ENCODE measurements at regions not wholly inside any gene's neighbourhood (a gene's known extent, or its start where the extent isn't known, plus 50 kb on each side); places are given as distances from the start of the nearest gene placed in this dataset.

DNA sequence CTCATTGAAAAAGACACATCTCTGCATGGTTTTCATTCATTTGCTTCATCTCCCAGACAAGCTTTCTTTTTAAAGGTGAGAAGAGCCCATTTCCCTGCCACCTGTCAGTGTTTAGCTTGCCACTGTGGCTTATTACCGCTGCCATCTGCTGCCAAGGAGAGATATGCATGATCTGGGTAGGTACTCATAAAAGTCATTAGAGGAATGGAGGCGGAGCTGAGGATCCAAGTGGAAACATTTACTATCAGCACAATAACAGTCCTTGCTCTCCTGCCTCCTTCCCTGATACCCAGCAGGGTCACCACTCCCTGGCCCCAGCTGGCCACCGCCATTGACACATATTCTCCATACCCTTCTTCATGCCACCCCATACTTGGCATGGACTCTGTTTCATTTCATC lies 390.4 kb downstream of the TSN start:
- no peak for DNase-seq (ENCODE audit: extremely low read depth, low read depth)
- no peak for TF ChIP-seq CTCF (IDR thresholded peaks at IDR 0.05; ENCODE audit: low read depth, low read length)

DNA sequence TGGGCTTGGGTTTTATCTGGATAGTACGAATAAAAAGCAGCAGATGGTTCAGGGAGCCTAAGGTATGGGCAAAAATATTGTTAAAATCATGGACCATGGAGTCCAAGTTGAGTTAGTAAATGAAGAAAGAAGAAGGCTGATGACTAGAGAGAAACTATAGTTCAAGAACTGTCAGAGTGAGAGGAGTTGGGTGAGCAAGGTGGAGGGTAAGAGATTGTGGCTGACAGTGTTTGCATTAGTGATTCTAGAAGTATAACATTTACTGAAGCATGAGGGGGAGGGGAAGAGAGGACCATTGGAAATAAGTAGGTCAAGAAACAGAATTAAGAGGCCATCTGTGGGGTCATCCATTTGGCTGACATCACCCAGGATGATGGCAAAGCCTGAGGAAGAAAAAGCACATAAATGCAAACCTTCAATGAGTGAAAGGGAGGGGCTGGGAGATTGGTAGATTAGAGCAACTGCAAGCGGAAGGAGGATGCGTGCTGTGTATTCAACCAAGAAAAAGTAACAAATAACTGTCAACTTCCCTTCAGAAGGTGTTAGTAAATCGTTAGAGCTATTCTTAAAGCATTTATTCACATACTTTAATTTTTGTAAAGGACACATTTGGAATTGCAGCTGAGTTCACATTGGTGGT lies 392.8 kb downstream of the TSN start:
- no peak for TF ChIP-seq CTCF (IDR thresholded peaks at IDR 0.05; ENCODE audit: low read depth, low read length)
- DNase-seq (ENCODE audit: extremely low read depth, low read depth), result no peak

GRCh38 chr2:122150524-122151280 lies 395.3 kb downstream of the TSN start:
- DNase-seq (ENCODE audit: extremely low read depth, low read depth), result no peak
- TF ChIP-seq CTCF (IDR thresholded peaks at IDR 0.05; ENCODE audit: low read depth, low read length), result no peak

DNA sequence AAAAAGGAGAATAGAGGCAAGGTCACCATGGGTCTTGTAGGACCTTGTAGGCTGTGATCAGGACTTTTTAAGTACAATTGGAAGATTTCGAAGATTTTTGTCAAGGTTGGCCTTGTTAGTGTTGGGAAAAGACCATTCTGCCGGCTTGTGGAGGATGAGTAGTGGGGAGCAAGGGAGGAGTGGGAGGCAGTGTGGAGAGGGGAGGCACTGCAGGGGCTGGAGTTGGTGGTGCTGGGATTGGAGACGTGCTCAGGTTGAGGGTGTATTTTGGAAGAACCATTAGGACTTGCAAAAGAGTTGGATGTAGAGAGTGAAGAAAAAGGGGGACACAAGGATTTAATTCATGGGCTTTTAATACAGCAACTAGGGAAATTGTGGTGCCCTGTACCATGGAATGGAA lies 397.1 kb downstream of the TSN start:
- no peak for DNase-seq (ENCODE audit: extremely low read depth, low read depth)
- TF ChIP-seq CTCF (IDR thresholded peaks at IDR 0.05; ENCODE audit: low read depth, low read length), result no peak

DNA sequence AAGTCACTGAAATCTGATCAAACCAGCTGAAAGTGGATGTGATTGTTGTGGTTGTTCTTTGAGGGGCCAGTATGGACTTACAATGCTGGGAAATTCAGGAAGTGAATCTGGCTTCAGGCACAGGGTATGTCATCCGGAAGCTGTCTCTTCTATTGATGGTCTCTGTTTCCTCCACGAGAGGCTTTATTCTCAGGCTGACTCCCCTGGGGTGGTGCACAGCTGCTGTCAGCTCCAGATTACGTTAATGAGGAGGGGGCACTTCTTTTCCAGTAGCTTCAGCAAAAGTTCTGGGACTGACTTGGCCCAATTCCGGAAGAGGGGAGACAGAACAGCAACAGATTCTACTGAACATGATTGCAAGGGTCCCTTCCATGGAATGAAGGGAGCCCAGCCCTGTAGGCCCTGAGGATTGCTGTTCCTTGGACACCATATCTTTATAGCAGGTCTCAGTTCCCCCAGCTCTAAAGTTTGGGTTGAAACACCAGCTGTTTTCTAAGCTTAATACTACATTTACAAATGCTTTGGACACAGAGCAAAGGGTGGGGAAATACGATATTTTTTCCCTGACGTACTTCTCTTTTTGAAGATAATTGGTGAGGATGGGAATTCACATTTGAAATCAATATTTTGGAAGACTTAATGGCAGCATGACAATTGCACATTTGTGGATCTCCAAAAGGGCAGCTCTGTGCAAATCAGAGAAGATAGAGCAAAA lies 400.9 kb downstream of the TSN start:
- DNase-seq (ENCODE audit: extremely low read depth, low read depth), result no peak
- no peak for TF ChIP-seq CTCF (IDR thresholded peaks at IDR 0.05; ENCODE audit: low read depth, low read length)

DNA sequence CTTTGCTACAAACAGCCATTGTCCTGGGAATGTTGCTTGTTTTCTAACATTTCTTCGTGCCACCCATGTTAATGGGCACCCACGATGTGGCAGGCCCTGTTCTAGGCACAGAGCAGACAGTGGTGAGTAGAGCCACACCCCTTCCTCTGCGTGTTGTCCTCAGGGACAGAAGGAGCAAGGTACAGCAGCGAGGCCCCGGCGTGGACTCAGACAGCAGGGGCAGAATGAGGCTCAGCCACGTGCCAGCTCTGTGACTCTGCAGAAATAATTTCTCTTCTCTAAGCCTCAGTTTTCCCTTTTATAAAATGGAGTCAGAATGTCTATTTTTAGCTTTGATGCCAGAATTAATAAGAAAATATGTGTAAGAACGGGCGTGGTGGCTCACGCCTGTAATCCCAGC lies 401.7 kb downstream of the TSN start:
- DNase-seq (ENCODE audit: extremely low read depth, low read depth), result no peak
- TF ChIP-seq CTCF (IDR thresholded peaks at IDR 0.05; ENCODE audit: low read depth, low read length), result no peak

DNA sequence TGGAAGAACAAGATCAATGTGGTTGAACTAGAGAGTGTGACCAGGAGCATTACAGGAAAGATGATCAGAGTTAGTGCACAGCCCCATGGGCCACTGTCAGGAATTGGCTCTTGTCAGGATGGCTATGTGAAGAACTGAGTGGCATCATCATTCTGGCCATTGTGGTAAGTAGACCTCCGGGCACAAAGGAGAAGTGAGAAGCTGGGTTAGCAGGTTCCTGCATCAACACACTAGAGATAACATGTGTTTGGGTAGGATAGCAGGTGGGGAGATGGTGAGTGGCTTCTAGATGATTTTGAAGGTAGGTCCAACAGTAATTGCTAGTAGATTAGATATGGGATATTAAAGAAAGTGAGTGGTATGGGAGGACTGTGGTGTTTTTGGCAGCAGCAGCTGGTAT lies 408.2 kb downstream of the TSN start:
- no peak for TF ChIP-seq CTCF (IDR thresholded peaks at IDR 0.05; ENCODE audit: low read depth, low read length)
- DNase-seq (ENCODE audit: extremely low read depth, low read depth), result no peak
